Loucy (cell line): ENCODE measurements at regions not wholly inside any gene's neighbourhood (a gene's known extent, or its start where the extent isn't known, plus 50 kb on each side); places are given as distances from the start of the nearest gene placed in this dataset.

Experiments
- H2AFZ ChIP-seq: fragments of 200-600 bp; sonication (generic); 2 replicates; pipeline ENCODE4 v1.6.0; 2016; ENCODE audit warnings: antibody characterized with exemption, mild to moderate bottlenecking, low read length, moderate library complexity
- H3F3A ChIP-seq: fragments of 200-600 bp; 2 replicates; pipeline ENCODE4 v1.6.0; 2016; ENCODE audit warnings: antibody characterized with exemption, low read depth, mild to moderate bottlenecking
- H3K27me3 ChIP-seq: fragments of 200-600 bp; sonication (generic); 2 replicates; pipeline ENCODE4 v1.6.1; 2014; ENCODE audit warnings: low read length, mild to moderate bottlenecking; ENCODE audit not compliant: insufficient read depth, poor library complexity, severe bottlenecking
- H3K36me3 ChIP-seq: fragments of 200-600 bp; sonication (generic); 2 replicates; pipeline ENCODE4 v1.6.1; 2016; ENCODE audit warnings: low read length; ENCODE audit not compliant: insufficient read depth
- H3K4me1 ChIP-seq: fragments of 200-600 bp; sonication (generic); 2 replicates; pipeline ENCODE4 v1.5.1; 2014; ENCODE audit warnings: low read length, mild to moderate bottlenecking; ENCODE audit not compliant: insufficient read depth, poor library complexity, severe bottlenecking
- H3K4me2 ChIP-seq: fragments of 200-600 bp; sonication (generic); 2 replicates; pipeline ENCODE4 v1.6.0; 2014; ENCODE audit warnings: antibody characterized with exemption, low read length, low read depth, mild to moderate bottlenecking; ENCODE audit not compliant: poor library complexity, severe bottlenecking
- H3K4me3 ChIP-seq: fragments of 200-600 bp; sonication (generic); 2 replicates; pipeline ENCODE4 v1.5.1; 2014; ENCODE audit warnings: low read length, mild to moderate bottlenecking, mixed read lengths; ENCODE audit not compliant: poor library complexity, severe bottlenecking
- H3K79me2 ChIP-seq: fragments of 200-600 bp; sonication (generic); 2 replicates; pipeline ENCODE4 v1.6.1; 2014; ENCODE audit warnings: low read length; ENCODE audit not compliant: insufficient read depth
- H3K9ac ChIP-seq: fragments of 200-600 bp; sonication (generic); 2 replicates; pipeline ENCODE4 v1.6.0; 2014; ENCODE audit warnings: mild to moderate bottlenecking, low read depth, low read length, moderate library complexity; ENCODE audit not compliant: poor library complexity, severe bottlenecking
- H3K9me2 ChIP-seq: fragments of 200-600 bp; sonication (generic); replicated peaks from 2 replicates; pipeline ENCODE4 v1.6.1; 2016; ENCODE audit warnings: low read depth, low read length, mixed read lengths
- H3K9me3 ChIP-seq: fragments of 200-600 bp; sonication (generic); 2 replicates; pipeline ENCODE4 v1.6.1; 2014; ENCODE audit warnings: mild to moderate bottlenecking, antibody characterized with exemption, low read length, low read depth; ENCODE audit not compliant: insufficient read depth
- H4K20me1 ChIP-seq: fragments of 200-600 bp; sonication (generic); 2 replicates; pipeline ENCODE4 v1.6.0; 2014; ENCODE audit warnings: antibody characterized with exemption, low read length, mild to moderate bottlenecking; ENCODE audit not compliant: insufficient read depth, poor library complexity, severe bottlenecking
- EZH2phosphoT487 ChIP-seq: fragments of 200-600 bp; IDR thresholded peaks from 2 replicates; pipeline ENCODE4 v1.6.1; 2018; ENCODE audit warnings: antibody characterized with exemption, mild to moderate bottlenecking, moderate library complexity, borderline replicate concordance
- TF ChIP-seq, protein P1 (sequence below): fragments of 200-600 bp; sonication (generic); conservative IDR thresholded peaks from 2 replicates; pipeline ENCODE4 v1.5.1; 2014; ENCODE audit warnings: mild to moderate bottlenecking, antibody characterized with exemption, low read length

DNA sequence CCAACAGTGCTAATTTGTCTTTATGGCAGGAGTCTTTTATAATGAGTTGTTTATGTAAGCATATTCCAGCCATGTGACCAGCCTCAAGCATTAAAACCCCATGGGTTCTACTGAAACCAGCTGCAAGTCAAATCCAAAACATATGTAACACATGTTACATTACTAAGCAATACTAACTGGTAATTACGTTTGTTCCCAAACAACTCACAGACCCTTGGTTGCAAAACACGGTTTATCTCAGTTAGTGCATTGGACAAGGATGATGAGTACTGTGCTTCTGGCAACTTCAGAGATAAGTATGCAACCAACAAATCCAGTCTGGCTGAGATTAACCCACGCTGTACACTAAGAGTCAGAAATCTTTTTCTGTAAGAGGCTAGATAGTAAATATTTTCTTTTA lies 110.1 kb upstream of the FAR2 start:
- TF ChIP-seq EZH2phosphoT487: no peak
- TF ChIP-seq, protein P1, sequence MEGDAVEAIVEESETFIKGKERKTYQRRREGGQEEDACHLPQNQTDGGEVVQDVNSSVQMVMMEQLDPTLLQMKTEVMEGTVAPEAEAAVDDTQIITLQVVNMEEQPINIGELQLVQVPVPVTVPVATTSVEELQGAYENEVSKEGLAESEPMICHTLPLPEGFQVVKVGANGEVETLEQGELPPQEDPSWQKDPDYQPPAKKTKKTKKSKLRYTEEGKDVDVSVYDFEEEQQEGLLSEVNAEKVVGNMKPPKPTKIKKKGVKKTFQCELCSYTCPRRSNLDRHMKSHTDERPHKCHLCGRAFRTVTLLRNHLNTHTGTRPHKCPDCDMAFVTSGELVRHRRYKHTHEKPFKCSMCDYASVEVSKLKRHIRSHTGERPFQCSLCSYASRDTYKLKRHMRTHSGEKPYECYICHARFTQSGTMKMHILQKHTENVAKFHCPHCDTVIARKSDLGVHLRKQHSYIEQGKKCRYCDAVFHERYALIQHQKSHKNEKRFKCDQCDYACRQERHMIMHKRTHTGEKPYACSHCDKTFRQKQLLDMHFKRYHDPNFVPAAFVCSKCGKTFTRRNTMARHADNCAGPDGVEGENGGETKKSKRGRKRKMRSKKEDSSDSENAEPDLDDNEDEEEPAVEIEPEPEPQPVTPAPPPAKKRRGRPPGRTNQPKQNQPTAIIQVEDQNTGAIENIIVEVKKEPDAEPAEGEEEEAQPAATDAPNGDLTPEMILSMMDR: no peak
- Histone ChIP-seq H3K9me2 (no peaks in the 10 kb centered on the region), H3F3A (no peaks in the 10 kb centered on the region), H3K27me3 (no peaks in the 10 kb centered on the region), H3K79me2 (no peaks in the 10 kb centered on the region), H3K4me3 (no peak overlapping the region), H3K9ac (no peak overlapping the region), H3K4me2 (no peak overlapping the region), H2AFZ (no peak overlapping the region), H3K4me1 (peaks cover 30% of the 10 kb centered on the region), H3K9me3 (no peaks in the 10 kb centered on the region), H3K36me3 (no peaks in the 10 kb centered on the region), H4K20me1 (no peaks in the 10 kb centered on the region)

DNA sequence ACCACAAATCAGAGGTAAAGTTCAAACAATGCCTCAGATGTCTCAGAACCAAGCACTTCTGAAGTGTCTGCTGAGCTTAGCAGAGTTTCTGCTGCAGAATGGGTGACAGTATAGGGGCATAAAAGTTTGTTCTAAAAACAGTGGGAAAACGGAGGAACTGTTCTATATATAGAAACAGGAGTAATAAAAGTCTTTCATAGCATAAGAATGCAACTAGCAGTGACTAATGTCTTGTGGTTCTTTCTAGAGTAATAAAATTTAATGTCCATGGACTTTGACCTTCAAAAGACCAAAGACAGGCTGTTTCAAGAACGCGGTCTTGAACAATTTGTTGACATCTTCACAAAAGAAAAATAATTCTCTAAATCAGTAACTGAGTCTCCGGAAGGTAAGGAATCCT lies 107.5 kb upstream of the FAR2 start:
- Histone ChIP-seq H3K79me2 (no peaks in the 10 kb centered on the region), H3K9me3 (no peaks in the 10 kb centered on the region), H3K36me3 (no peaks in the 10 kb centered on the region), H3K4me2 (peak overlapping the region; percentile 60), H3K9me2 (no peaks in the 10 kb centered on the region), H3F3A (no peaks in the 10 kb centered on the region), H3K27me3 (no peaks in the 10 kb centered on the region), H4K20me1 (no peaks in the 10 kb centered on the region), H3K4me3 (peak overlapping the region; percentile 39), H3K9ac (peak overlapping the region; percentile 5), H2AFZ (peak overlapping the region; percentile 8; the same call in 1 of the 2 replicates), H3K4me1 (peaks cover 31% of the 10 kb centered on the region)
- no peak for TF ChIP-seq EZH2phosphoT487
- TF ChIP-seq, protein P1: no peak

DNA sequence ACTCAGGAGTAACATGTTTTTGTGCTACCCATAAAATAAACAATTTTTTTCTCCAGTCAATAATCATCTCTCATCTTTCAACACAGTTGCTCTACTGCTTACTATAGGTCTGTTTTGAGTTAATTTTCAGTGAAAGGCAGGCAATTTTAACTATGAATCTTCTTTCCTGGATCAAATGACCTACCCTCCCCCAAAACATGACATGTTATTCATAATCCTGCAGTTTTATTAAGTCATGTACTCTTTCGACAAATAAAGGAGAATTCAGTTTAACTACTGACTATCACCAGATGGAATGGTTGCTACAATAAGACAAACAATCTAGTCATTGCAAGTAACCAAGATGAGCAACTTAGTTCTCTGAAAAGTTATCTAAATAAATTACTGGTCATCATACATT lies 106.0 kb upstream of the FAR2 start:
- Histone ChIP-seq H3F3A (no peaks in the 10 kb centered on the region), H3K4me3 (no peak overlapping the region), H3K4me2 (no peak overlapping the region), H4K20me1 (no peaks in the 10 kb centered on the region), H3K9me3 (no peaks in the 10 kb centered on the region), H3K9ac (no peak overlapping the region), H3K9me2 (no peaks in the 10 kb centered on the region), H3K4me1 (peaks cover 31% of the 10 kb centered on the region), H2AFZ (no peak overlapping the region), H3K36me3 (no peaks in the 10 kb centered on the region), H3K27me3 (no peaks in the 10 kb centered on the region), H3K79me2 (no peaks in the 10 kb centered on the region)
- TF ChIP-seq, protein P1: no peak
- no peak for TF ChIP-seq EZH2phosphoT487
